ENCODE measurements at regions not wholly inside any gene's neighbourhood (a gene's known extent, or its start where the extent isn't known, plus 50 kb on each side); places are given as distances from the start of the nearest gene placed in this dataset.

DNA sequence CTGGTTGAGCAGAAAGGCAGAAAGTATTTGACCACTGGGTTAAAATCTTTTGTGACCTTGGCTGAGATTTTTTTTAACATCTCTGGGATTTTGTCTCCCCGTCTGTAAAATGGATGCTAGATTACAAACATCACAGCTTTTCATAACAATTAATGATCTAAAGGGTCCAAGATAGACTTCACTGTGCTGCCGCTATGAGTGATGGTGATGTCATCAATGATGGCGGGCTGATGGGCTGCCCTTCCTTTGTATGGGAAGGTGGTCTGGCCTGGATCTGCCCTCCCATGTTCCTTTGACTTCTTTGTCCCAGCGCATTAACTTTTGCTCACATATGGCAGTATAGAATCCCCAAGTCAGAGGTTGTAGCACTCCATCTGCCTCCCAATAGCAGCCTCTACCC is 116.7 kb downstream of the IRX5 start:
- FAIRE-seq: no peak
- no peak overlapping the region for H3K4me3 Mint-ChIP-seq (ENCODE audit: unreplicated experiment)
- no peaks in the 10 kb centered on the region for H3K36me3 Mint-ChIP-seq (ENCODE audit: low read depth, unreplicated experiment)

DNA sequence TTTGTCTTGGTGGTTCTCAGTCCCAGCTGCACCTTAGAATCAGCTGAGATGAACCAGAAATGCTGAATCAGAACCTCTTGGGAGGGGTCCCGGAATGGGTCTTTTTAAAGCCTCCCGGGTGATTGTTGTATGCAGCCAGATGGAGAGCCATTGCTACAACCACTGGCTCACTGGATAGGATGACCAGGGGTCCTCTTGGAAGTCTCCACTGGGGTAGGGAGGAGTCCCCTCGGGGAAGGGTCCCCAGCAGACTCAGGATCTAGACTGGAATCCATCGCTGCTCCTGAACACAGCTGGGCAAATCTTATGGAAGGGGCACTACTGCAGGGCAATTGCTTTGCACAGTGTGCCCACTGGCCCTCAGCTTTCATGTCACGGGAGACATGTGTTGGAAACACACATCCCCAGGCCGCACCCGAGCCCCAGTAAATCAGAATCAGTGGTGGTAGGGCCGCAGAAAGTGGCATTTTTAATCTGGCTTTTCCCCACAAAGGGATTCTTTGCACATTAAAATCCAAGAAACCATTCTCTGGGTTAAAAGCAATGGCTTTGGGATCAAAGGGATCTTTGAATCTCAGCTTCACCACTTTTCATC is 117.3 kb downstream of the IRX5 start:
- FAIRE-seq (no peak), DNase-seq (ENCODE audit: low read depth) (no peak)
- no peak for TF ChIP-seq EZH2 (IDR thresholded peaks at IDR 0.05; ENCODE audit: insufficient read depth, low read length)
- TF ChIP-seq, protein P1, sequence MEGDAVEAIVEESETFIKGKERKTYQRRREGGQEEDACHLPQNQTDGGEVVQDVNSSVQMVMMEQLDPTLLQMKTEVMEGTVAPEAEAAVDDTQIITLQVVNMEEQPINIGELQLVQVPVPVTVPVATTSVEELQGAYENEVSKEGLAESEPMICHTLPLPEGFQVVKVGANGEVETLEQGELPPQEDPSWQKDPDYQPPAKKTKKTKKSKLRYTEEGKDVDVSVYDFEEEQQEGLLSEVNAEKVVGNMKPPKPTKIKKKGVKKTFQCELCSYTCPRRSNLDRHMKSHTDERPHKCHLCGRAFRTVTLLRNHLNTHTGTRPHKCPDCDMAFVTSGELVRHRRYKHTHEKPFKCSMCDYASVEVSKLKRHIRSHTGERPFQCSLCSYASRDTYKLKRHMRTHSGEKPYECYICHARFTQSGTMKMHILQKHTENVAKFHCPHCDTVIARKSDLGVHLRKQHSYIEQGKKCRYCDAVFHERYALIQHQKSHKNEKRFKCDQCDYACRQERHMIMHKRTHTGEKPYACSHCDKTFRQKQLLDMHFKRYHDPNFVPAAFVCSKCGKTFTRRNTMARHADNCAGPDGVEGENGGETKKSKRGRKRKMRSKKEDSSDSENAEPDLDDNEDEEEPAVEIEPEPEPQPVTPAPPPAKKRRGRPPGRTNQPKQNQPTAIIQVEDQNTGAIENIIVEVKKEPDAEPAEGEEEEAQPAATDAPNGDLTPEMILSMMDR (IDR thresholded peaks at IDR 0.05; ENCODE audit: insufficient read depth, low read depth, low read length): no peak
- H3K4me1 Mint-ChIP-seq (ENCODE audit: low read depth, unreplicated experiment): no peaks in the 10 kb centered on the region
- H3K4me3 ChIP-seq (ENCODE audit: insufficient read depth, low read depth, low read length): no peak overlapping the region
- no peaks in the 10 kb centered on the region for H3K36me3 Mint-ChIP-seq (ENCODE audit: low read depth, unreplicated experiment)
- peaks cover 2% of the 10 kb centered on the region for H3K27me3 ChIP-seq (ENCODE audit: insufficient read depth, low read length)
- H2AFZ ChIP-seq (ENCODE audit: low read depth, low read length): no peak overlapping the region
- H3K4me2 ChIP-seq (ENCODE audit: low read length): no peak overlapping the region
- no peaks in the 10 kb centered on the region for H4K20me1 ChIP-seq (ENCODE audit: insufficient read depth, low read length)
- H3K9ac ChIP-seq (ENCODE audit: low read length): no peak overlapping the region
- no peak overlapping the region for H3K27ac Mint-ChIP-seq (ENCODE audit: unreplicated experiment)
- H3K4me1 ChIP-seq (ENCODE audit: insufficient read depth, low read length): no peaks in the 10 kb centered on the region
- no peaks in the 10 kb centered on the region for H3K9me3 ChIP-seq (ENCODE audit: insufficient read depth, low read depth, low read length)
- no peak overlapping the region for H3K4me3 Mint-ChIP-seq (ENCODE audit: unreplicated experiment)
- H3K9me3 Mint-ChIP-seq (ENCODE audit: unreplicated experiment): no peaks in the 10 kb centered on the region
- no peaks in the 10 kb centered on the region for H3K36me3 ChIP-seq (ENCODE audit: insufficient read depth, low read length)
- H3K27ac ChIP-seq (ENCODE audit: low read depth, low read length): no peak overlapping the region
- no peaks in the 10 kb centered on the region for H3K79me2 ChIP-seq (ENCODE audit: insufficient read depth, low read length)
- H3K27me3 Mint-ChIP-seq (ENCODE audit: low read depth, unreplicated experiment): peaks cover 44% of the 10 kb centered on the region

More for the DNA sequence above, 116.7 kb downstream of the IRX5 start:
- Histone ChIP-seq H3K36me3 (ENCODE audit: insufficient read depth, low read length) (no peaks in the 10 kb centered on the region), H3K27ac (ENCODE audit: low read depth, low read length) (no peak overlapping the region), H3K4me2 (ENCODE audit: low read length) (no peak overlapping the region), H4K20me1 (ENCODE audit: insufficient read depth, low read length) (no peaks in the 10 kb centered on the region), H2AFZ (ENCODE audit: low read depth, low read length) (no peak overlapping the region), H3K9ac (ENCODE audit: low read length) (no peak overlapping the region), H3K27me3 (ENCODE audit: insufficient read depth, low read length) (peaks cover 2% of the 10 kb centered on the region), H3K4me1 (ENCODE audit: insufficient read depth, low read length) (no peaks in the 10 kb centered on the region), H3K9me3 (ENCODE audit: insufficient read depth, low read depth, low read length) (no peaks in the 10 kb centered on the region), H3K79me2 (ENCODE audit: insufficient read depth, low read length) (no peaks in the 10 kb centered on the region), H3K4me3 (ENCODE audit: insufficient read depth, low read depth, low read length) (no peak overlapping the region)
- TF ChIP-seq EZH2 (IDR thresholded peaks at IDR 0.05; ENCODE audit: insufficient read depth, low read length): no peak
- TF ChIP-seq, protein P1 (IDR thresholded peaks at IDR 0.05; ENCODE audit: insufficient read depth, low read depth, low read length): no peak
- peaks cover 1% of the 10 kb centered on the region for H3K9me3 Mint-ChIP-seq (ENCODE audit: unreplicated experiment)
- DNase-seq (ENCODE audit: low read depth): no peak
- H3K4me1 Mint-ChIP-seq (ENCODE audit: low read depth, unreplicated experiment): no peaks in the 10 kb centered on the region
- H3K27me3 Mint-ChIP-seq (ENCODE audit: low read depth, unreplicated experiment): peaks cover 45% of the 10 kb centered on the region
- no peak overlapping the region for H3K27ac Mint-ChIP-seq (ENCODE audit: unreplicated experiment)

DNA sequence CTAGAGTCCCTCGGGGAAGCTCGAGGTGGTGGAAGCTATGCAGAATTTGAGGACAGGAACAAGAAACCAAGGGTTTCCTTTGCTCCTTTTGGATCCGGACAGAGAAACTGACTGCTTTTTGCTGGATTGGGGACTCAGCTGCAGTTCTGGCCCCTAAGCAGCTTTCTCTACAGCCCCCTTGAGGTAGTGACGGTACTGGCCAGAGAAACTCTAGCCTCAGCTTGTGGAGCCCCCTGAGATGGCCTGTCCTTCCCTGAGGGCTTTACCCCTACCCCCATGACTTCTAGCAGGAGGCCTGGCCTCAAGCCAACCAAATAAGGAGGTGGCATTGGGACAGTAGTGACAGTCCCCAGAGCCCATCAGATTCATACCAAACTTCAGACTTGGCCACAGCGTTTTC is 118.1 kb downstream of the IRX5 start:
- H3K9me3 ChIP-seq (ENCODE audit: insufficient read depth, low read depth, low read length): no peaks in the 10 kb centered on the region
- H3K4me3 Mint-ChIP-seq (ENCODE audit: unreplicated experiment): no peak overlapping the region
- H4K20me1 ChIP-seq (ENCODE audit: insufficient read depth, low read length): no peaks in the 10 kb centered on the region
- H3K4me1 ChIP-seq (ENCODE audit: insufficient read depth, low read length): no peaks in the 10 kb centered on the region
- H3K27me3 ChIP-seq (ENCODE audit: insufficient read depth, low read length): peaks cover 2% of the 10 kb centered on the region
- H3K36me3 ChIP-seq (ENCODE audit: insufficient read depth, low read length): no peaks in the 10 kb centered on the region
- H3K79me2 ChIP-seq (ENCODE audit: insufficient read depth, low read length): no peaks in the 10 kb centered on the region
- H3K27ac ChIP-seq (ENCODE audit: low read depth, low read length): no peak overlapping the region
- no peak for FAIRE-seq
- TF ChIP-seq, protein P1 (IDR thresholded peaks at IDR 0.05; ENCODE audit: insufficient read depth, low read depth, low read length): no peak
- no peak for TF ChIP-seq EZH2 (IDR thresholded peaks at IDR 0.05; ENCODE audit: insufficient read depth, low read length)
- no peak overlapping the region for H3K4me2 ChIP-seq (ENCODE audit: low read length)
- H3K27ac Mint-ChIP-seq (ENCODE audit: unreplicated experiment): no peak overlapping the region
- H3K27me3 Mint-ChIP-seq (ENCODE audit: low read depth, unreplicated experiment): peaks cover 50% of the 10 kb centered on the region
- no peak for DNase-seq (ENCODE audit: low read depth)
- H3K36me3 Mint-ChIP-seq (ENCODE audit: low read depth, unreplicated experiment): no peaks in the 10 kb centered on the region
- H2AFZ ChIP-seq (ENCODE audit: low read depth, low read length): no peak overlapping the region
- H3K4me3 ChIP-seq (ENCODE audit: insufficient read depth, low read depth, low read length): no peak overlapping the region
- no peak overlapping the region for H3K9ac ChIP-seq (ENCODE audit: low read length)
- H3K9me3 Mint-ChIP-seq (ENCODE audit: unreplicated experiment): no peaks in the 10 kb centered on the region
- H3K4me1 Mint-ChIP-seq (ENCODE audit: low read depth, unreplicated experiment): no peaks in the 10 kb centered on the region
